GM19043 (cell line): ENCODE measurements at regions not wholly inside any gene's neighbourhood (a gene's known extent, or its start where the extent isn't known, plus 50 kb on each side); places are given as distances from the start of the nearest gene placed in this dataset.

ENCODE experiments used
- ATAC-seq: cut with Tn5 transposase; IDR thresholded peaks from one replicate; pipeline ENCODE4 v1.9.1; 2021; ENCODE audit warnings: low read depth; ENCODE audit not compliant: unreplicated experiment

GRCh38 chr1:96992871-96993270 lies 271.3 kb downstream of the PTBP2 start:
- ATAC-seq = no peak

- no peak for ATAC-seq
Measured at GRCh38 chr1:96995351-96995750, 273.8 kb downstream of the PTBP2 start.

GRCh38 chr1:96996001-96996400 lies 274.4 kb downstream of the PTBP2 start:
- no peak for ATAC-seq

GRCh38 chr1:96997717-96998116 lies 276.1 kb downstream of the PTBP2 start:
- ATAC-seq = no peak

- no peak for ATAC-seq
Measured at GRCh38 chr1:96998466-96998865, 276.9 kb downstream of the PTBP2 start.

GRCh38 chr1:96999191-96999590 lies 277.6 kb downstream of the PTBP2 start:
- ATAC-seq = no peak

- ATAC-seq = no peak
Measured at GRCh38 chr1:97004054-97004453, 282.5 kb downstream of the PTBP2 start.

GRCh38 chr1:97004743-97005142 lies 283.2 kb downstream of the PTBP2 start:
- ATAC-seq = no peak

- no peak for ATAC-seq
Measured at GRCh38 chr1:97006044-97006661, 284.6 kb downstream of the PTBP2 start.

- no peak for ATAC-seq
Measured at GRCh38 chr1:97007840-97008604, 286.4 kb downstream of the PTBP2 start.

GRCh38 chr1:97010566-97011264 lies 289.1 kb downstream of the PTBP2 start:
- no peak for ATAC-seq

GRCh38 chr1:97013136-97013535 lies 291.6 kb downstream of the PTBP2 start:
- ATAC-seq = no peak

GRCh38 chr1:97013941-97014340 lies 292.4 kb downstream of the PTBP2 start:
- no peak for ATAC-seq

- ATAC-seq = no peak
Measured at GRCh38 chr1:97014426-97014825, 292.8 kb downstream of the PTBP2 start.

- ATAC-seq = no peak
Measured at GRCh38 chr1:97017895-97018294, 296.3 kb downstream of the PTBP2 start.
